ENCODE measurements at regions not wholly inside any gene's neighbourhood (a gene's known extent, or its start where the extent isn't known, plus 50 kb on each side); places are given as distances from the start of the nearest gene placed in this dataset.
"Not testable (repeated sequence)": the region's sequence is repeated elsewhere in the genome, so short reads cannot be mapped to it uniquely, and the experiment has no call there.

DNA sequence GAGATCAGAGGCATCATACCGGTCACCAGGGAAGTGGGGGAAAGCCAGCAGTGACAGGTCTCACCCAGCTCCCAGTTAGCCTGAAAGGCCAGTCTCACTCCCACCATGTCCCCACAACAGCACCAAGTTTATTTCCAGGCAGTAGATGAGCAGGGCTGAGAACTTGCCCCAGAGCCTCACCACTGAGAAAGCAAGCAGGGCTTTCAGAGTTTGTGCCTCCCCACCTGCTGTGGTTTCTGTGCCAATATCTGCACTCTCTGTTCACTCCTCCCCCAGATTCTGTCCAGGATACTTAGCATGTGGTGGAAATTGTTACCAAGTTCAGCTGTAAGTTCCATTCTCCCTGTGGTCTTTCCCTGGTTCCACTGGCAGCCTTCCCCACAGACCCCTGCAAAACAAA, 255.0 kb upstream of the HTR1E start:
- no peaks in the 10 kb centered on the region for H3K4me1 ChIP-seq
- TF ChIP-seq, protein P1, sequence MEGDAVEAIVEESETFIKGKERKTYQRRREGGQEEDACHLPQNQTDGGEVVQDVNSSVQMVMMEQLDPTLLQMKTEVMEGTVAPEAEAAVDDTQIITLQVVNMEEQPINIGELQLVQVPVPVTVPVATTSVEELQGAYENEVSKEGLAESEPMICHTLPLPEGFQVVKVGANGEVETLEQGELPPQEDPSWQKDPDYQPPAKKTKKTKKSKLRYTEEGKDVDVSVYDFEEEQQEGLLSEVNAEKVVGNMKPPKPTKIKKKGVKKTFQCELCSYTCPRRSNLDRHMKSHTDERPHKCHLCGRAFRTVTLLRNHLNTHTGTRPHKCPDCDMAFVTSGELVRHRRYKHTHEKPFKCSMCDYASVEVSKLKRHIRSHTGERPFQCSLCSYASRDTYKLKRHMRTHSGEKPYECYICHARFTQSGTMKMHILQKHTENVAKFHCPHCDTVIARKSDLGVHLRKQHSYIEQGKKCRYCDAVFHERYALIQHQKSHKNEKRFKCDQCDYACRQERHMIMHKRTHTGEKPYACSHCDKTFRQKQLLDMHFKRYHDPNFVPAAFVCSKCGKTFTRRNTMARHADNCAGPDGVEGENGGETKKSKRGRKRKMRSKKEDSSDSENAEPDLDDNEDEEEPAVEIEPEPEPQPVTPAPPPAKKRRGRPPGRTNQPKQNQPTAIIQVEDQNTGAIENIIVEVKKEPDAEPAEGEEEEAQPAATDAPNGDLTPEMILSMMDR (IDR thresholded peaks at IDR 0.05), result no peak
- H3K9me3 ChIP-seq, result no peaks in the 10 kb centered on the region
- H3K4me3 ChIP-seq, result no peak overlapping the region
- intact Hi-C loops (cut with DNase I), result no loop called here
- H3K36me3 ChIP-seq, result no peaks in the 10 kb centered on the region
- no peak for DNase-seq
- H3K27ac ChIP-seq, result no peak overlapping the region
- H3K9ac ChIP-seq (ENCODE audit: low read depth in 2 of 2, low read length in 2 of 2), result no peak overlapping the region
- H3K27me3 ChIP-seq, result no peaks in the 10 kb centered on the region

DNA sequence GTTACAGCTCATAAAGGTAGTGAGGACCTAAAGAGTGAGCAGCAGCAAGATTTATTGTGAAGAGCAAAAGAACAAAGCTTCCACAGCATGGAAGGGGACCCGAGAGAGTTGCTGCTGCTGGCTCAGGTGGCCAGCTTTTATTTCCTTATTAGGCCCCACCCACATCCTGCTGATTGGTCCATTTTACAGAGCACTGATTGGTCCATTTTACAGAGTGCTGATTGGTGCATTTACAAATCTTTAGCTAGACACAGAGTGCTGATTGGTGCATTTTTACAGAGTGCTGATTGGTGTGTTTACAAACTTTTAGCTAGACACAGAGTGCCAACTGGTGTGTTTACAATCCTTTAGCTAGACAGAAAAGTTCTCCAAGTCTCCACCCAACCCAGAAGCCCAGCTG, 256.2 kb upstream of the HTR1E start:
- H3K4me3 ChIP-seq; H3K36me3 ChIP-seq; H3K9me3 ChIP-seq; DNase-seq; H3K27ac ChIP-seq; H3K27me3 ChIP-seq; H3K9ac ChIP-seq (ENCODE audit: low read depth in 2 of 2, low read length in 2 of 2); intact Hi-C loops (cut with DNase I); H3K4me1 ChIP-seq: not testable (repeated sequence)

DNA sequence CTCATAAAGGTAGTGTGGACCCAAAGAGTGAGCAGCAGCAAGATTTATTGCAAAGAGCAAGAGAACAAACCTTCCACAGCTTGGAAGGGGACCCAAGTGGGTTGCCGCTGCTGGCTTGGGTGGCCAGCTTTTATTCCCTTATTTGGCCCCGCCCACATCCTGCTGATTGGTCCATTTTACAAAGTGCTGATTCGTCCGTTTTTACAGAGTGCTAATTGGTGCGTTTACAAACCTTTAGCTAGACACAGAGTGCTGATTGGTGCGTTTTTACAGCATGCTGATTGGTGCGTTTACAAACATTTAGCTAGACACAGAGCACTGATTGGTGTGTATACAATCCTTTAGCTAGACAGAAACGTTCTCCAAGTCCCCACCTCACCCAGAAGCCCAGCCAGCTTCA, 265.2 kb upstream of the HTR1E start:
- H3K27me3 ChIP-seq; intact Hi-C loops (cut with DNase I); H3K4me3 ChIP-seq; H3K9ac ChIP-seq (ENCODE audit: low read depth in 2 of 2, low read length in 2 of 2); H3K9me3 ChIP-seq; DNase-seq; H3K4me1 ChIP-seq; H3K36me3 ChIP-seq; H3K27ac ChIP-seq: not testable (repeated sequence)

DNA sequence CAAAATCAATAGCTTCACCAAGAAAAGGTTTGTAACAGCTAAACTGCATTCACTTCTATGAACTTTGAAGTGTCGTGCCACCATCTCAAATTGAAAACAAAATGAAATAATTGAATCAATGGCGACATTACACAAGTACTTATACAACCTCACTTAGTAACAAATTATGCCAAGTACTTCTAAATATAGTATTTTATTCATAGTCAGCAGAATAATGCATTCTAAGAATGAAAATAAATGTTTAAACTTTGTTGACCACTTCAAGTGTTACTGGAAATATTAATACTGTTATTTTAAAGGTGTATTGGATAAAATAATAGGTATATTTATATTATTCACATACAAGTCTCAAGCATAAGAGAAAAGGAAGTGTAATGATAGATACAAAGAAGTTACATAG, 280.1 kb upstream of the HTR1E start:
- H3K4me3 ChIP-seq, result no peak overlapping the region
- TF ChIP-seq, protein P1 (IDR thresholded peaks at IDR 0.05), result no peak

DNA sequence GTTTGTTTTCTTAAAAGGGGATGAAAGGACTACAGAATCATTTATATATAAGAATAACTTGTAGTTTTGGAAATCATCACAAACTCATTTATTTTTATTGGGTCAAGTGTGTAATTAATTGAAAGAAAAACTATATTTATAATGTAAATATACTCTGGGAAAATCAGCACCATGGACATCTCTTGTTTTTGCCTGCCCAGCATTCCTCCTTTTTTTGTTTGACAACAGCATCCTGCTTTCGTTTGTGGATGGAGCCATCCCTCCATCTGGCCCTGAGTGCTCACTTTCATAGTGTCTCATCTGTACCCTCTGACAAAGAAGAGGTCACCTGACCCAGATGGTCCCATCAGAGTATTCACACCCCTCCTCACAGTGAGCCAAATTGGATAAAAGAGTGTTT, 308.2 kb upstream of the HTR1E start:
- TF ChIP-seq, protein P1 (IDR thresholded peaks at IDR 0.05), result no peak
- H3K4me1 ChIP-seq, result no peaks in the 10 kb centered on the region
- no peak overlapping the region for H3K9ac ChIP-seq (ENCODE audit: low read depth in 2 of 2, low read length in 2 of 2)
- no peaks in the 10 kb centered on the region for H3K36me3 ChIP-seq
- DNase-seq, result no peak
- H3K4me3 ChIP-seq, result no peak overlapping the region
- no peak overlapping the region for H3K27ac ChIP-seq
- no peaks in the 10 kb centered on the region for H3K9me3 ChIP-seq
- no peaks in the 10 kb centered on the region for H3K27me3 ChIP-seq
- intact Hi-C loops (cut with DNase I), result no loop called here

More for the DNA sequence above, 280.1 kb upstream of the HTR1E start:
- Histone ChIP-seq H3K9me3 (no peaks in the 10 kb centered on the region), H3K27me3 (no peaks in the 10 kb centered on the region), H3K27ac (no peak overlapping the region), H3K4me1 (no peaks in the 10 kb centered on the region), H3K36me3 (no peaks in the 10 kb centered on the region), H3K9ac (ENCODE audit: low read depth in 2 of 2, low read length in 2 of 2) (no peak overlapping the region)
- no peak for DNase-seq
- intact Hi-C loops (cut with DNase I), result no loop called here

DNA sequence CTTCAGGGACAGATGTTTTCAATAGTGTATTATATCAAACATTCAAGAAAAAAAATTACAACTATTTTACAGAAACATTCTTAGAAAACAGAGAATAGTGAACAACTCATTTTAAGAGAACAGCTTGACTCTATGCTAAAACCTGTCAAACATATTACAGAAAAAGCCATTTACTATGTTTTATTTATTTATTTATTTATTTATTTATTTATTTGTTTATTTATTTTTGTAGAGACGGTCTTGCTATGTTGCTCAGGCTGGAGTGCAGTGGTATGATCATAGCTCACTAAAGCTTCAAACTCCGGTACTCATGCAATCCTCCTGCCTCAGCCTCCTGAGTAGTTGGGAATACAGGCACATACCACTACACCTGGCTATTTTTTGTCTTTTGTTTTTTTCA, 317.9 kb upstream of the HTR1E start:
- Histone ChIP-seq H3K9me3 (no peaks in the 10 kb centered on the region), H3K36me3 (no peaks in the 10 kb centered on the region), H3K9ac (ENCODE audit: low read depth in 2 of 2, low read length in 2 of 2) (no peak overlapping the region), H3K27me3 (no peaks in the 10 kb centered on the region), H3K27ac (no peak overlapping the region), H3K4me3 (no peak overlapping the region), H3K4me1 (no peaks in the 10 kb centered on the region)
- DNase-seq, result no peak
- TF ChIP-seq, protein P1 (IDR thresholded peaks at IDR 0.05), result no peak
- intact Hi-C loops (cut with DNase I), result no loop called here

DNA sequence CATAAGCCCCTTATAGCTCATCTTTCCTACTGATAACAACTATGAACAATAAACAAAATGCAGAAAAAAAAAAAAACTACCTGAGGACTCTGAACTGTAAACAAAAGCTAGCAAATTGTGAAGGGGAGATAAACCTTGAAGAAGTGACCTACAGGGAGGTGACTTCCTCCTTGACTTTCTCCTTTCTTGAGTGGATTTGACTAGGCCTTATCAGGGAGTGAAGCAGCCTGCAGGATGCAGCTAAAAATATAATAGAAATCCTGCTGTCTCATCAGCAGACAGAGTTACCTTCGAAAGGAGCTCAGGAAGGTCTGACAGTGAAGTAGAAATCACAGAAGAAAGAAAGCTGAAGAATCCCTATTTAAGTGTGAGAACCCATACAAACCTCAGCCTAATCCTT, 322.0 kb upstream of the HTR1E start:
- no peak overlapping the region for H3K27ac ChIP-seq

More for the DNA sequence above, 322.0 kb upstream of the HTR1E start:
- TF ChIP-seq, protein P1 (IDR thresholded peaks at IDR 0.05), result no peak
- no peak for DNase-seq
- Histone ChIP-seq H3K36me3 (no peaks in the 10 kb centered on the region), H3K9me3 (no peaks in the 10 kb centered on the region), H3K4me1 (no peaks in the 10 kb centered on the region), H3K4me3 (no peak overlapping the region), H3K27me3 (no peaks in the 10 kb centered on the region), H3K9ac (ENCODE audit: low read depth in 2 of 2, low read length in 2 of 2) (no peak overlapping the region)
- intact Hi-C loops (cut with DNase I), result no loop called here

Data from colonic mucosa (tissue), 4 donors.